K562 (cell line): ENCODE measurements at regions not wholly inside any gene's neighbourhood (a gene's known extent, or its start where the extent isn't known, plus 50 kb on each side); places are given as distances from the start of the nearest gene placed in this dataset.

Experiments used
- BHLHE40 ChIP-seq: IDR thresholded peaks from 2 replicates; pipeline ENCODE4 v1.6.1; 2011; ENCODE audit warnings: low read length, improper control_type of control experiment
- BRF2 ChIP-seq: IDR thresholded peaks from 3 replicates; pipeline ENCODE4 v1.6.1; 2011; ENCODE audit warnings: borderline replicate concordance, mild to moderate bottlenecking; ENCODE audit not compliant: insufficient read length, insufficient read depth
- CHD4 ChIP-seq: fragments of 200-600 bp; sonication (generic); IDR thresholded peaks from 3 replicates; pipeline ENCODE4 v1.6.1; 2012; ENCODE audit warnings: low read depth, mild to moderate bottlenecking, mixed read lengths, low read length, inconsistent platforms; ENCODE audit not compliant: insufficient read depth, insufficient replicate concordance, poor library complexity, severe bottlenecking
- EHMT2 ChIP-seq: fragments of 450-650 bp; IDR thresholded peaks from 2 replicates; pipeline ENCODE4 v1.6.1; 2018; ENCODE audit warnings: antibody characterized with exemption
- EZH2 ChIP-seq: IDR thresholded peaks from 2 replicates; pipeline ENCODE4 v1.6.1; 2012; ENCODE audit warnings: low read depth, mild to moderate bottlenecking, inconsistent platforms, low read length, borderline replicate concordance
- FOXJ3 ChIP-seq: sonication (generic); formaldehyde crosslinking; IDR thresholded peaks from 2 replicates; pipeline ENCODE4 v1.4.0; 2020; ENCODE audit warnings: mild to moderate bottlenecking, missing genetic modification reagents
- HNRNPH1 ChIP-seq: fragments of 200-400 bp; formaldehyde crosslinking; optimal IDR thresholded peaks from 2 replicates; pipeline ENCODE3; 2017; ENCODE audit warnings: low read depth, mild to moderate bottlenecking, low read length, moderate library complexity
- SMC3 ChIP-seq: conservative IDR thresholded peaks from 2 replicates; pipeline ENCODE4 v1.6.1; 2011; ENCODE audit warnings: low read depth, low read length, improper control_type of control experiment; ENCODE audit not compliant: insufficient read depth
- ZFP1 ChIP-seq: fragments of 450-650 bp; formaldehyde crosslinking; IDR thresholded peaks from 2 replicates; pipeline ENCODE4 v1.4.0; 2020; ENCODE audit warnings: mild to moderate bottlenecking, mixed read lengths
- ZNF133 ChIP-seq: fragments of 250-450 bp; sonication (Bioruptor Pico); IDR thresholded peaks from 2 replicates; pipeline ENCODE4 v1.4.0; 2020; ENCODE audit warnings: mild to moderate bottlenecking
- ZNF146 ChIP-seq: IDR thresholded peaks from one replicate; pipeline ENCODE4 v1.6.1; 2018; ENCODE audit warnings: missing compliant biosample characterization; ENCODE audit not compliant: unreplicated experiment
- TF ChIP-seq, protein P1 (sequence below), 3 experiments: IDR thresholded peaks in 2 of 3; conservative IDR thresholded peaks in 1 of 3; 2 replicates each; pipeline ENCODE4 v1.5.1; 2011 to 2012; ENCODE audit warnings: low read length in 3 of 3, mild to moderate bottlenecking in 3 of 3, control low read depth in 2 of 3, improper control_type of control experiment in 1 of 3, inconsistent platforms in 1 of 3, low read depth in 1 of 3, mixed read lengths in 1 of 3, moderate library complexity in 1 of 3; ENCODE audit not compliant: insufficient read depth in 2 of 3
- TF ChIP-seq, protein P2 (sequence below), 3 experiments: fragments of 200-800 bp in 1 of 3; sonication (Bioruptor generic) in 1 of 3; sonication (generic) in 1 of 3; formaldehyde crosslinking in 1 of 3; IDR thresholded peaks; 2 replicates each; pipeline versions ENCODE4 v1.6.1 to v1.8.0; 2016 to 2022; ENCODE audit warnings: mild to moderate bottlenecking in 2 of 3, missing compliant biosample characterization in 2 of 3, missing genetic modification characterization in 2 of 3, missing genetic modification reagents in 1 of 3

DNA sequence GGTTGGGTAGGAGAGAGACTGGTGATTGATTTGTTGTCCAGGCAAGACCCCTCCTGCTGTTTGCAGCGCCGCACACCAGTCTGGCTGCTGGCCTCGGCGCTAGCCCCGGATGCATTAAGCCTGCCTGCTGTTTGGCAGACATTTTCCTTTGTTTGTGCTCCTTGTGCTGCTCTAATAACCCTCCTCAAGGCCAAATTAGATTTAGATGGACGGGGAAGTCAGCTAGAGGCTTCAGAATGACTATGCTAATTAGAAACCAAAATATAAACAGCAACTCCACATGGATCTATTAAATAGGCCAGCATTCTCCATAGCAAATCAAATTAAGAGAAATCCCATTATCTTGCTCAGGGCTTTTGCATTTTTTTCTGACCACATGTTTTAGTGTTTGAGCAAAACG lies 445.2 kb downstream of the SQOR start:
- TF ChIP-seq, protein P1, sequence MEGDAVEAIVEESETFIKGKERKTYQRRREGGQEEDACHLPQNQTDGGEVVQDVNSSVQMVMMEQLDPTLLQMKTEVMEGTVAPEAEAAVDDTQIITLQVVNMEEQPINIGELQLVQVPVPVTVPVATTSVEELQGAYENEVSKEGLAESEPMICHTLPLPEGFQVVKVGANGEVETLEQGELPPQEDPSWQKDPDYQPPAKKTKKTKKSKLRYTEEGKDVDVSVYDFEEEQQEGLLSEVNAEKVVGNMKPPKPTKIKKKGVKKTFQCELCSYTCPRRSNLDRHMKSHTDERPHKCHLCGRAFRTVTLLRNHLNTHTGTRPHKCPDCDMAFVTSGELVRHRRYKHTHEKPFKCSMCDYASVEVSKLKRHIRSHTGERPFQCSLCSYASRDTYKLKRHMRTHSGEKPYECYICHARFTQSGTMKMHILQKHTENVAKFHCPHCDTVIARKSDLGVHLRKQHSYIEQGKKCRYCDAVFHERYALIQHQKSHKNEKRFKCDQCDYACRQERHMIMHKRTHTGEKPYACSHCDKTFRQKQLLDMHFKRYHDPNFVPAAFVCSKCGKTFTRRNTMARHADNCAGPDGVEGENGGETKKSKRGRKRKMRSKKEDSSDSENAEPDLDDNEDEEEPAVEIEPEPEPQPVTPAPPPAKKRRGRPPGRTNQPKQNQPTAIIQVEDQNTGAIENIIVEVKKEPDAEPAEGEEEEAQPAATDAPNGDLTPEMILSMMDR (IDR thresholded peaks at IDR 0.05 in 2 of 3, conservative IDR thresholded peaks at IDR 0.05 in 1 of 3; ENCODE audit: insufficient read depth in 2 of 3, low read depth in 1 of 3, low read length in 3 of 3), result no peak
- TF ChIP-seq ZNF146 (CRISPR knock-in tag) (no peak), BRF2 (no peak), BHLHE40 (no peak), ZNF133 (CRISPR knock-in tag) (no peak), EHMT2 (no peak), HNRNPH1 (no peak), FOXJ3 (CRISPR knock-in tag) (no peak), EZH2 (no peak), ZFP1 (no peak), SMC3 (no peak), CHD4 (no peak)
- TF ChIP-seq, protein P2, sequence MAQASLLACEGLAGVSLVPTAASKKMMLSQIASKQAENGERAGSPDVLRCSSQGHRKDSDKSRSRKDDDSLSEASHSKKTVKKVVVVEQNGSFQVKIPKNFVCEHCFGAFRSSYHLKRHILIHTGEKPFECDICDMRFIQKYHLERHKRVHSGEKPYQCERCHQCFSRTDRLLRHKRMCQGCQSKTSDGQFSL (CRISPR knock-in tag; IDR thresholded peaks at IDR 0.05), result no peak
- TF ChIP-seq, protein P2 (tag; IDR thresholded peaks at IDR 0.05), result no peak
